K562 (cell line): ENCODE measurements at regions not wholly inside any gene's neighbourhood (a gene's known extent, or its start where the extent isn't known, plus 50 kb on each side); places are given as distances from the start of the nearest gene placed in this dataset.

ENCODE experiments used
- ATAC-seq: fragments of 200-7000 bp; cut with Tn5 transposase; 3 replicates; pipeline ENCODE4 v1.9.1; 2020; ENCODE audit warnings: moderate library complexity
- BruUV-seq: library from RNA; stranded (reverse); fragments of 400-500 nt; replicated peaks from 2 replicates; lab custom pipeline; 2021; lab: Mats Ljungman, UMichigan
- CTCF ChIA-PET: fragments of 300-600 bp; formaldehyde crosslinking; extraction: SDS; loops from one replicate; lab custom pipeline; 2021; ENCODE audit warnings: low intra/inter-chr PET ratio; lab: Yijun Ruan, JAX
- POLR2A ChIA-PET: fragments of 300-600, 350-650 bp; sonication (Branson Sonifier 250); formaldehyde crosslinking; extraction: SDS; loops from one replicate; lab custom pipeline; 2021; ENCODE audit warnings: antibody characterized with exemption, inconsistent platforms; lab: Yijun Ruan, JAX
- DNase-seq, 4 experiments: peaks; one replicate each; pipeline versions ENCODE4 v3.0.0 to v3.0.0-alpha.2; 2011 to 2018; ENCODE audit warnings: low spot score in 3 of 4, mixed read lengths in 3 of 4; ENCODE audit errors: extremely low read depth in 1 of 4
- FAIRE-seq: peaks from 2 replicates; lab custom pipeline; 2011; peaks lifted over from hg19 to GRCh38; lab: Jason Lieb, UNC
- H2AFZ ChIP-seq: 2 replicates; pipeline ENCODE4 v1.6.0; 2011; ENCODE audit warnings: low read depth, low read length, control low read depth, inconsistent platforms
- H3K27ac ChIP-seq: fragments of 200-600 bp; 3 replicates; pipeline ENCODE4 v1.8.0; 2011; ENCODE audit warnings: low read depth, mild to moderate bottlenecking, control low read depth, inconsistent platforms, low read length, moderate library complexity, mixed read lengths; ENCODE audit errors: extremely low read depth
- H3K27me3 ChIP-seq, 2 experiments: fragments of 300-600 bp in 1 of 2; 2 replicates in 1 of 2; 3 replicates in 1 of 2; pipeline versions ENCODE4 v1.6.0 to v1.8.0; 2011; ENCODE audit warnings: inconsistent platforms in 2 of 2, low read length in 2 of 2, mild to moderate bottlenecking in 1 of 2, mixed read lengths in 1 of 2, moderate library complexity in 1 of 2; ENCODE audit not compliant: control insufficient read depth in 2 of 2, insufficient read depth in 2 of 2
- H3K36me3 ChIP-seq: fragments of 300-600 bp; 3 replicates; pipeline ENCODE4 v1.8.0; 2011; ENCODE audit warnings: mild to moderate bottlenecking, low read length, inconsistent platforms; ENCODE audit not compliant: control insufficient read depth, insufficient read depth
- H3K4me1 ChIP-seq, 2 experiments: fragments of 200-600 bp in 1 of 2; replicated peaks in 1 of 2; 2 replicates in 1 of 2; 3 replicates in 1 of 2; pipeline versions ENCODE4 v1.5.1 to v1.8.0; 2011; ENCODE audit warnings: inconsistent platforms in 2 of 2, low read length in 2 of 2, mild to moderate bottlenecking in 1 of 2, mixed read lengths in 1 of 2, moderate library complexity in 1 of 2; ENCODE audit not compliant: control insufficient read depth in 2 of 2, insufficient read depth in 2 of 2
- H3K4me2 ChIP-seq: 2 replicates; pipeline ENCODE4 v1.6.1; 2011; ENCODE audit warnings: low read length, control low read depth, inconsistent platforms, mixed read lengths; ENCODE audit not compliant: insufficient read depth
- H3K4me3 ChIP-seq: fragments of 200-600 bp; sonication (generic), shearing (Covaris generic); 2 replicates; pipeline ENCODE4 v1.5.1; 2016; ENCODE audit warnings: control low read depth, inconsistent platforms
- H3K79me2 ChIP-seq: fragments of 200-600 bp; 3 replicates; pipeline ENCODE4 v1.8.0; 2011; ENCODE audit warnings: low read length, inconsistent platforms; ENCODE audit not compliant: control insufficient read depth, insufficient read depth
- H3K9ac ChIP-seq, 2 experiments: 2 replicates each; pipeline versions ENCODE4 v1.6.0 to v1.6.1; 2011; ENCODE audit warnings: low read depth in 2 of 2, low read length in 2 of 2, control low read depth in 1 of 2, inconsistent platforms in 1 of 2, mild to moderate bottlenecking in 1 of 2, mixed read lengths in 1 of 2; ENCODE audit not compliant: insufficient read depth in 1 of 2
- H3K9me1 ChIP-seq: one replicate; pipeline ENCODE4 v1.6.0; 2011; ENCODE audit warnings: inconsistent platforms, mild to moderate bottlenecking, low read length, moderate library complexity; ENCODE audit not compliant: control insufficient read depth, insufficient read depth
- H3K9me3 ChIP-seq: replicated peaks from 2 replicates; pipeline ENCODE4 v1.5.1; 2011; ENCODE audit warnings: low read depth, low read length, inconsistent platforms; ENCODE audit not compliant: control insufficient read depth, insufficient read depth
- H4K20me1 ChIP-seq: replicated peaks from 2 replicates; pipeline ENCODE4 v1.6.1; 2011; ENCODE audit warnings: low read length, inconsistent platforms, mixed read lengths; ENCODE audit not compliant: control insufficient read depth, insufficient read depth
- CBX8 ChIP-seq: fragments of 200-600 bp; sonication (generic); IDR thresholded peaks from 2 replicates; pipeline ENCODE4 v1.6.1; 2012; ENCODE audit warnings: borderline replicate concordance, mixed run types, low read depth, mild to moderate bottlenecking, moderate library complexity, mixed read lengths, low read length, control low read depth, inconsistent platforms; ENCODE audit not compliant: poor library complexity, severe bottlenecking; ENCODE audit errors: extremely low read depth
- COPS2 ChIP-seq: fragments of 450-650 bp; conservative IDR thresholded peaks from 2 replicates; pipeline ENCODE4 v1.6.1; 2016; ENCODE audit warnings: mild to moderate bottlenecking, moderate library complexity
- MTA3 ChIP-seq: fragments of 450-650 bp; formaldehyde crosslinking; IDR thresholded peaks from 2 replicates; pipeline ENCODE4 v1.6.1; 2017; ENCODE audit warnings: mild to moderate bottlenecking, borderline replicate concordance
- NFYB ChIP-seq: IDR thresholded peaks from 2 replicates; pipeline ENCODE4 v1.6.1; 2011; ENCODE audit warnings: mild to moderate bottlenecking, moderate library complexity; ENCODE audit not compliant: insufficient read length; ENCODE audit errors: extremely low read depth
- RBM34 ChIP-seq: fragments of 200-400 bp; formaldehyde crosslinking; IDR thresholded peaks from 2 replicates; pipeline ENCODE4 v1.6.1; 2018; ENCODE audit warnings: low read length, borderline replicate concordance; ENCODE audit not compliant: insufficient read depth
- WGBS: fragments of 100-300 bp; shearing (Covaris generic); methylation state at CpG from one replicate; pipeline ENCODE4 v1.1.6; 2016; ENCODE audit warnings: low coverage, mixed read lengths; ENCODE audit not compliant: insufficient coverage; ENCODE audit errors: missing lambda C conversion rate; 5-methylcytosine and 5-hydroxymethylcytosine counted together
- in situ Hi-C: fragments of 300-500 bp; cut with MboI; formaldehyde crosslinking; loops from 4 replicates; pipeline ENCODE4 v1.15.0; 2018; ENCODE audit warnings: inconsistent platforms, mixed read lengths
- intact Hi-C: fragments of 100-400 bp; cut with micrococcal nuclease; formaldehyde crosslinking; loops from 2 replicates; pipeline ENCODE4 v1.14.2; 2022
- TF ChIP-seq, protein P1 (sequence below), 2 experiments: IDR thresholded peaks in 1 of 2; conservative IDR thresholded peaks in 1 of 2; 2 replicates each; pipeline ENCODE4 v1.6.1; 2016; ENCODE audit warnings: low read depth in 2 of 2, mild to moderate bottlenecking in 1 of 2, missing compliant biosample characterization in 1 of 2, missing genetic modification characterization in 1 of 2, moderate library complexity in 1 of 2
- TF ChIP-seq, protein P2 (sequence below): fragments of 450-650 bp; IDR thresholded peaks from 2 replicates; pipeline ENCODE4 v1.6.1; 2016; ENCODE audit warnings: antibody characterized with exemption
- TF ChIP-seq, protein P3 (sequence below): fragments of 200-800 bp; sonication (Bioruptor generic); IDR thresholded peaks from 2 replicates; pipeline ENCODE4 v1.6.1; 2016; ENCODE audit warnings: missing genetic modification characterization, missing compliant biosample characterization

DNA sequence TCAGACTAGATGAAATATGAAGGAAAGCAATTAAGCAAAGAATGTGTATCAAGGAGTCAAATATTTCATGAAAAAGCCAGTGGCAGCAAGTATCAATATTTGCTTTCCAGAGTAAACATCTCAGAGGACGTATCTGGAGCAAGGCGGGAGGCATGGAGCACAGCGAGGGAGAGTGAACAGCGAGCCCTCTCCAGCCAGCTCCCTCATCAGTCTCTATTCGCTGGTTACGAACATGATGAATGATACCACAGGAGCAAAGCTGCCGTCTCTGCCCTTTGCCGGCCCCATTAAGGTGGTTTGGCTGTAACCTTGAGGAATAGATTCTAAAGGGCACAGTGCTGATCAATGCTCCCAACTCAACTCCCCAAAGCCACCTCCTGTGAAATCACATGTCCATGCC is 95.8 kb downstream of the CCNA1 start (continued):
- TF ChIP-seq, protein P1, sequence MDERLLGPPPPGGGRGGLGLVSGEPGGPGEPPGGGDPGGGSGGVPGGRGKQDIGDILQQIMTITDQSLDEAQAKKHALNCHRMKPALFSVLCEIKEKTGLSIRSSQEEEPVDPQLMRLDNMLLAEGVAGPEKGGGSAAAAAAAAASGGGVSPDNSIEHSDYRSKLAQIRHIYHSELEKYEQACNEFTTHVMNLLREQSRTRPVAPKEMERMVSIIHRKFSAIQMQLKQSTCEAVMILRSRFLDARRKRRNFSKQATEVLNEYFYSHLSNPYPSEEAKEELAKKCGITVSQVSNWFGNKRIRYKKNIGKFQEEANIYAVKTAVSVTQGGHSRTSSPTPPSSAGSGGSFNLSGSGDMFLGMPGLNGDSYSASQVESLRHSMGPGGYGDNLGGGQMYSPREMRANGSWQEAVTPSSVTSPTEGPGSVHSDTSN (CRISPR knock-in tag; IDR thresholded peaks at IDR 0.05; ENCODE audit: low read depth): no peak
- TF ChIP-seq, protein P1 (tag; conservative IDR thresholded peaks at IDR 0.05; ENCODE audit: low read depth): no peak
- TF ChIP-seq COPS2: no peak

DNA sequence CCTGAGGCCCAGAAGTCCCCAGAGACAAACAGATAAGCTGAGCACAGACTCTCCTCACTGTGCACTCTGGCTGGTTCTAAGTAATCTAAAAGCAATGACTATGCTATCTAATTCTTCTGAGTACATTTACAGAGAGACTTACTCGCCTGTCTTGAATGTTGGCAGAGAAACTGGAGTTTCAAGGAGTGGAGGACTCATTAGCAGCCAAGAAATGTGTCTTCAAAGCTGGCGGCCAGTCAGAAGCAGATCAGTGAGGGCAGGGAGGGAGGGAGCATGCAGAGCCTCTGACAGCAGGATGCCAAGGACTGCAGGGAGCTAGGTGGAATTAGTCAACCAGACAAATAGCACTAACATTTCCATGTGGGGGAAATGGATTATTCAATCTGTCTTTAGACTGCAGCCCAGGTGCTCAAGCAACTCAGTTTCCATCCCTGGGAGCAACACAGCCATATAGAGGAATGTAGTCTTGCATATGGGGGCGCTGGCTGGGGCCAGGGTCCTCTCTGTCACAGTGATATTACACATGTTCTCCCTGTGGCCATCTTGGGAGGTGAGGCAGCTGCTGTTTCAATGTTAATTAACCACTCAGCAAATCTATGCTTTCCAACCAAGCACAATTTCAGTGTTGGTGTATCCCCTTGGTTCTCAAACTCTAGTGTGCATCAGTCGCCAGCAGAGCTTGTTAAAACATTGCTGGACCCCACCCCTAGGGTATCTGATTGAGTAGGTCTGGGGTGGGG is 97.9 kb downstream of the CCNA1 start:
- Histone ChIP-seq H3K79me2 (no peaks in the 10 kb centered on the region), H3K36me3 (no peaks in the 10 kb centered on the region), H3K4me3 (no peak overlapping the region), H3K9me1 (no peaks in the 10 kb centered on the region), H3K4me1 (no peaks in the 10 kb centered on the region), H3K27me3 (no peaks in the 10 kb centered on the region), H3K9ac (no peak overlapping the region), H3K27ac (no peak overlapping the region), H3K4me2 (no peak overlapping the region), H4K20me1 (no peaks in the 10 kb centered on the region), H2AFZ (no peak overlapping the region), H3K9me3 (no peaks in the 10 kb centered on the region)
- ChIA-PET CTCF (no interaction called here), POLR2A (interaction anchor here (0.7 kb wide), 1 partner anchor 22 kb away, joined by 3 read pairs; no protein-coding TSS in a partner anchor)
- intact Hi-C loops: no loop called here
- no TSS peak for BruUV-seq
- FAIRE-seq: no peak
- in situ Hi-C loops: no loop called here
- no peak for DNase-seq
- 0% methylated on average over 4 of the region's 4 CpGs for WGBS
- ATAC-seq: no peak
- TF ChIP-seq RBM34 (no peak), NFYB (no peak), CBX8 (no peak), MTA3 (no peak)
- TF ChIP-seq, protein P2, sequence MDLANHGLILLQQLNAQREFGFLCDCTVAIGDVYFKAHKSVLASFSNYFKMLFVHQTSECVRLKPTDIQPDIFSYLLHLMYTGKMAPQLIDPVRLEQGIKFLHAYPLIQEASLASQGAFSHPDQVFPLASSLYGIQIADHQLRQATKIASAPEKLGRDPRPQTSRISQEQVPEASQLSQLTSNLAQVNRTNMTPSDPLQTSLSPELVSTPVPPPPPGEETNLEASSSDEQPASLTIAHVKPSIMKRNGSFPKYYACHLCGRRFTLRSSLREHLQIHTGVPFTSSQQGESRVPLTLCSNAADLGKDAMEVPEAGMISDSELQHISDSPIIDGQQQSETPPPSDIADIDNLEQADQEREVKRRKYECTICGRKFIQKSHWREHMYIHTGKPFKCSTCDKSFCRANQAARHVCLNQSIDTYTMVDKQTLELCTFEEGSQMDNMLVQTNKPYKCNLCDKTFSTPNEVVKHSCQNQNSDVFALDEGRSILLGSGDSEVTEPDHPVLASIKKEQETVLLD: no peak
- TF ChIP-seq, protein P3, sequence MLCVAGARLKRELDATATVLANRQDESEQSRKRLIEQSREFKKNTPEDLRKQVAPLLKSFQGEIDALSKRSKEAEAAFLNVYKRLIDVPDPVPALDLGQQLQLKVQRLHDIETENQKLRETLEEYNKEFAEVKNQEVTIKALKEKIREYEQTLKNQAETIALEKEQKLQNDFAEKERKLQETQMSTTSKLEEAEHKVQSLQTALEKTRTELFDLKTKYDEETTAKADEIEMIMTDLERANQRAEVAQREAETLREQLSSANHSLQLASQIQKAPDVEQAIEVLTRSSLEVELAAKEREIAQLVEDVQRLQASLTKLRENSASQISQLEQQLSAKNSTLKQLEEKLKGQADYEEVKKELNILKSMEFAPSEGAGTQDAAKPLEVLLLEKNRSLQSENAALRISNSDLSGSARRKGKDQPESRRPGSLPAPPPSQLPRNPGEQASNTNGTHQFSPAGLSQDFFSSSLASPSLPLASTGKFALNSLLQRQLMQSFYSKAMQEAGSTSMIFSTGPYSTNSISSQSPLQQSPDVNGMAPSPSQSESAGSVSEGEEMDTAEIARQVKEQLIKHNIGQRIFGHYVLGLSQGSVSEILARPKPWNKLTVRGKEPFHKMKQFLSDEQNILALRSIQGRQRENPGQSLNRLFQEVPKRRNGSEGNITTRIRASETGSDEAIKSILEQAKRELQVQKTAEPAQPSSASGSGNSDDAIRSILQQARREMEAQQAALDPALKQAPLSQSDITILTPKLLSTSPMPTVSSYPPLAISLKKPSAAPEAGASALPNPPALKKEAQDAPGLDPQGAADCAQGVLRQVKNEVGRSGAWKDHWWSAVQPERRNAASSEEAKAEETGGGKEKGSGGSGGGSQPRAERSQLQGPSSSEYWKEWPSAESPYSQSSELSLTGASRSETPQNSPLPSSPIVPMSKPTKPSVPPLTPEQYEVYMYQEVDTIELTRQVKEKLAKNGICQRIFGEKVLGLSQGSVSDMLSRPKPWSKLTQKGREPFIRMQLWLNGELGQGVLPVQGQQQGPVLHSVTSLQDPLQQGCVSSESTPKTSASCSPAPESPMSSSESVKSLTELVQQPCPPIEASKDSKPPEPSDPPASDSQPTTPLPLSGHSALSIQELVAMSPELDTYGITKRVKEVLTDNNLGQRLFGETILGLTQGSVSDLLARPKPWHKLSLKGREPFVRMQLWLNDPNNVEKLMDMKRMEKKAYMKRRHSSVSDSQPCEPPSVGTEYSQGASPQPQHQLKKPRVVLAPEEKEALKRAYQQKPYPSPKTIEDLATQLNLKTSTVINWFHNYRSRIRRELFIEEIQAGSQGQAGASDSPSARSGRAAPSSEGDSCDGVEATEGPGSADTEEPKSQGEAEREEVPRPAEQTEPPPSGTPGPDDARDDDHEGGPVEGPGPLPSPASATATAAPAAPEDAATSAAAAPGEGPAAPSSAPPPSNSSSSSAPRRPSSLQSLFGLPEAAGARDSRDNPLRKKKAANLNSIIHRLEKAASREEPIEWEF: no peak
